IMR-90 (cell line): ENCODE measurements at regions not wholly inside any gene's neighbourhood (a gene's known extent, or its start where the extent isn't known, plus 50 kb on each side); places are given as distances from the start of the nearest gene placed in this dataset.

ENCODE experiments used
- ATAC-seq: fragments of 200-7000 bp; cut with Tn5 transposase; 2 replicates; pipeline ENCODE4 v1.9.1; 2020; ENCODE audit warnings: low read depth, mild to moderate bottlenecking, moderate library complexity
- BruUV-seq: library from RNA; stranded (reverse); fragments of 400-500 nt; replicated peaks from 2 replicates; lab custom pipeline; 2021; lab: Mats Ljungman, UMichigan
- CTCF ChIA-PET: fragments of 300-600 bp; formaldehyde crosslinking; extraction: SDS; loops from one replicate; lab custom pipeline; 2021; ENCODE audit warnings: antibody characterized with exemption; lab: Yijun Ruan, JAX
- POLR2A ChIA-PET: fragments of 300-600 bp; sonication (Branson Sonifier 250); formaldehyde crosslinking; loops from one replicate; lab custom pipeline; 2022; ENCODE audit warnings: antibody characterized with exemption; ENCODE audit not compliant: unreplicated experiment; lab: Charles Lee
- DNase-seq: peaks from one replicate; pipeline ENCODE4 v3.0.0; 2013
- H2AFZ ChIP-seq: replicated peaks from 2 replicates; pipeline ENCODE3; 2013; ENCODE audit warnings: low read length, mild to moderate bottlenecking; ENCODE audit not compliant: poor library complexity
- H2AK5ac ChIP-seq: 2 replicates; pipeline ENCODE4 v1.6.1; 2013; ENCODE audit warnings: low read depth, low read length, inconsistent platforms
- H2AK9ac ChIP-seq: replicated peaks from 2 replicates; pipeline ENCODE3; 2013; ENCODE audit warnings: mild to moderate bottlenecking, low read depth, low read length, moderate library complexity; ENCODE audit not compliant: poor library complexity
- H2BK120ac ChIP-seq: 2 replicates; pipeline ENCODE4 v1.6.1; 2013; ENCODE audit warnings: low read depth, low read length, inconsistent platforms
- H2BK15ac ChIP-seq: 3 replicates; pipeline ENCODE4 v1.6.1; 2013; ENCODE audit warnings: low read depth, low read length, inconsistent platforms
- H2BK20ac ChIP-seq: 2 replicates; pipeline ENCODE4 v1.6.1; 2013; ENCODE audit warnings: low read depth, mild to moderate bottlenecking, inconsistent platforms, low read length, moderate library complexity
- H2BK5ac ChIP-seq: 2 replicates; pipeline ENCODE4 v1.6.1; 2013; ENCODE audit warnings: mild to moderate bottlenecking, low read depth, low read length, inconsistent platforms; ENCODE audit not compliant: poor library complexity, severe bottlenecking
- H3K14ac ChIP-seq: replicated peaks from 2 replicates; pipeline ENCODE4 v1.6.1; 2013; ENCODE audit warnings: low read depth, low read length, inconsistent platforms
- H3K18ac ChIP-seq: 2 replicates; pipeline ENCODE4 v1.6.1; 2013; ENCODE audit warnings: low read depth, low read length, control low read depth
- H3K23ac ChIP-seq: 2 replicates; pipeline ENCODE4 v1.6.1; 2013; ENCODE audit warnings: low read depth, low read length, inconsistent platforms
- H3K27ac ChIP-seq: 2 replicates; pipeline ENCODE4 v1.5.1; 2013; ENCODE audit warnings: mild to moderate bottlenecking, control low read depth, low read length; ENCODE audit not compliant: insufficient read depth
- H3K27me3 ChIP-seq: 2 replicates; pipeline ENCODE4 v1.6.1; 2013; ENCODE audit warnings: low read length; ENCODE audit not compliant: control insufficient read depth, insufficient read depth
- H3K36me3 ChIP-seq: 2 replicates; pipeline ENCODE4 v1.6.1; 2013; ENCODE audit warnings: low read length, mixed read lengths; ENCODE audit not compliant: control insufficient read depth, insufficient read depth
- H3K4ac ChIP-seq: 2 replicates; pipeline ENCODE4 v1.6.1; 2013; ENCODE audit warnings: low read depth, low read length, inconsistent platforms
- H3K4me1 ChIP-seq: 2 replicates; pipeline ENCODE4 v1.6.1; 2013; ENCODE audit warnings: low read length, mixed read lengths; ENCODE audit not compliant: control insufficient read depth, insufficient read depth
- H3K4me2 ChIP-seq: 2 replicates; pipeline ENCODE4 v1.6.1; 2013; ENCODE audit warnings: low read depth, mild to moderate bottlenecking, control low read depth, low read length, moderate library complexity
- H3K4me3 ChIP-seq: 2 replicates; pipeline ENCODE4 v1.5.1; 2013; ENCODE audit warnings: low read depth, mild to moderate bottlenecking, control low read depth, low read length, moderate library complexity; ENCODE audit not compliant: insufficient read depth
- H3K56ac ChIP-seq: 2 replicates; pipeline ENCODE4 v1.6.1; 2013; ENCODE audit warnings: low read length, inconsistent platforms; ENCODE audit not compliant: insufficient read depth; ENCODE audit errors: extremely low read depth
- H3K79me1 ChIP-seq, 2 experiments: 2 replicates each; pipeline ENCODE4 v1.6.1; 2013; ENCODE audit warnings: low read length in 2 of 2, inconsistent platforms in 1 of 2, low read depth in 1 of 2
- H3K9ac ChIP-seq: 2 replicates; pipeline ENCODE4 v1.6.1; 2013; ENCODE audit warnings: low read depth, low read length, control low read depth
- H3K9me1 ChIP-seq: 2 replicates; pipeline ENCODE4 v1.6.1; 2013; ENCODE audit warnings: low read length, inconsistent platforms; ENCODE audit not compliant: insufficient read depth
- H3K9me3 ChIP-seq: 2 replicates; pipeline ENCODE4 v1.6.1; 2013; ENCODE audit warnings: low read length; ENCODE audit not compliant: control insufficient read depth, insufficient read depth
- H4K20me1 ChIP-seq: 2 replicates; pipeline ENCODE4 v1.6.1; 2013; ENCODE audit warnings: low read length, inconsistent platforms; ENCODE audit not compliant: insufficient read depth
- H4K5ac ChIP-seq: 2 replicates; pipeline ENCODE4 v1.6.1; 2013; ENCODE audit warnings: mild to moderate bottlenecking, low read depth, low read length, control low read depth
- H4K8ac ChIP-seq, 2 experiments: 2 replicates each; pipeline ENCODE4 v1.6.1; 2013; ENCODE audit warnings: low read depth in 2 of 2, low read length in 2 of 2, control low read depth in 1 of 2, inconsistent platforms in 1 of 2
- H4K91ac ChIP-seq: 2 replicates; pipeline ENCODE4 v1.6.1; 2013; ENCODE audit warnings: low read depth, low read length, inconsistent platforms; ENCODE audit not compliant: insufficient read depth
- CEBPB ChIP-seq: IDR thresholded peaks from 2 replicates; pipeline ENCODE4 v1.6.1; 2012; ENCODE audit warnings: low read depth, low read length, improper control_type of control experiment
- CHD1 ChIP-seq: IDR thresholded peaks from 2 replicates; pipeline ENCODE4 v1.6.1; 2012; ENCODE audit warnings: low read depth, low read length, improper control_type of control experiment
- FOS ChIP-seq: fragments of 150-350 bp; IDR thresholded peaks from 2 replicates; pipeline ENCODE4 v1.6.1; 2016; ENCODE audit warnings: low read depth, low read length
- MAFK ChIP-seq: IDR thresholded peaks from 2 replicates; pipeline ENCODE4 v1.6.1; 2012; ENCODE audit warnings: low read depth, low read length, improper control_type of control experiment
- MXI1 ChIP-seq: IDR thresholded peaks from 2 replicates; pipeline ENCODE4 v1.6.1; 2012; ENCODE audit warnings: low read depth, mild to moderate bottlenecking, low read length, moderate library complexity, borderline replicate concordance
- POLR2A ChIP-seq: IDR thresholded peaks from 2 replicates; pipeline ENCODE4 v1.6.1; 2012; ENCODE audit warnings: mild to moderate bottlenecking, low read depth, low read length
- RCOR1 ChIP-seq: IDR thresholded peaks from 2 replicates; pipeline ENCODE4 v1.6.1; 2012; ENCODE audit warnings: mild to moderate bottlenecking, low read length, improper control_type of control experiment; ENCODE audit not compliant: insufficient replicate concordance
- RFX5 ChIP-seq: IDR thresholded peaks from 2 replicates; pipeline ENCODE4 v1.8.0; 2012; ENCODE audit warnings: low read depth, mild to moderate bottlenecking, low read length, moderate library complexity
- WGBS, 2 experiments: methylation state at CpG; one replicate each; pipeline versions ENCODE4 v1.1.5 to v1.1.7; 2013; ENCODE audit warnings: missing lambda C conversion rate in 2 of 2; ENCODE audit not compliant: insufficient read length in 1 of 2; ENCODE audit errors: extremely low coverage in 2 of 2; 5-methylcytosine and 5-hydroxymethylcytosine counted together
- dilution Hi-C: fragments of 300-500 bp; cut with HindIII; formaldehyde crosslinking; loops from one replicate; pipeline ENCODE4 v1.14.3; 2018; ENCODE audit warnings: low sequenced_read_pairs; ENCODE audit not compliant: unreplicated experiment
- in situ Hi-C: fragments of 300-500 bp; cut with MboI; formaldehyde crosslinking; loops from 3 replicates; pipeline ENCODE4 v1.14.3; 2019; ENCODE audit warnings: low sequenced_read_pairs, inconsistent platforms, mixed read lengths
- intact Hi-C: fragments of 100-400 bp; cut with micrococcal nuclease; formaldehyde crosslinking; loops from 2 replicates; pipeline ENCODE4 v1.10.0; 2022
- TF ChIP-seq, protein P1 (sequence below): conservative IDR thresholded peaks from 2 replicates; pipeline ENCODE4 v1.5.1; 2012; ENCODE audit warnings: mild to moderate bottlenecking, low read depth, low read length, improper control_type of control experiment

DNA sequence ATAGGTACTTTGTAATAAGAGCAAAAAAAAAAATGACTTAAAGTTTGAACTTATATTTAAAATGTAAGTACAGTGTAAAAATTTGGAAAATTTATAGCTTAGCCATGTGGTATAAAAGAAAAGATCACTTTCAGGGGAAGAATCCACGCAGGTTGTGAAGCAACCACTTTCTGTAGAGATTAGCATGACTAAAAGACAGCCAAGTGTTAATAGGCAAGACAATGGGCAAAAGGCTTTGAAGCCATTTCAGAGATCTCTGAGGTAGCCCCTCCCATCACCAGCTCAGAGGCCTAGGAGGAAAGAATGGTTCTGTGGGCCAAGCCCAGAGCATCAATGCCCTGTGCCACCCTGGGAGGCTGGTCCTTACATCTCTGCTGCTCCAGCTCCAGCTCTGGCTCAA, 346.3 kb upstream of the CHD1 start:
- no peak overlapping the region for H3K14ac ChIP-seq
- TF ChIP-seq, protein P1, sequence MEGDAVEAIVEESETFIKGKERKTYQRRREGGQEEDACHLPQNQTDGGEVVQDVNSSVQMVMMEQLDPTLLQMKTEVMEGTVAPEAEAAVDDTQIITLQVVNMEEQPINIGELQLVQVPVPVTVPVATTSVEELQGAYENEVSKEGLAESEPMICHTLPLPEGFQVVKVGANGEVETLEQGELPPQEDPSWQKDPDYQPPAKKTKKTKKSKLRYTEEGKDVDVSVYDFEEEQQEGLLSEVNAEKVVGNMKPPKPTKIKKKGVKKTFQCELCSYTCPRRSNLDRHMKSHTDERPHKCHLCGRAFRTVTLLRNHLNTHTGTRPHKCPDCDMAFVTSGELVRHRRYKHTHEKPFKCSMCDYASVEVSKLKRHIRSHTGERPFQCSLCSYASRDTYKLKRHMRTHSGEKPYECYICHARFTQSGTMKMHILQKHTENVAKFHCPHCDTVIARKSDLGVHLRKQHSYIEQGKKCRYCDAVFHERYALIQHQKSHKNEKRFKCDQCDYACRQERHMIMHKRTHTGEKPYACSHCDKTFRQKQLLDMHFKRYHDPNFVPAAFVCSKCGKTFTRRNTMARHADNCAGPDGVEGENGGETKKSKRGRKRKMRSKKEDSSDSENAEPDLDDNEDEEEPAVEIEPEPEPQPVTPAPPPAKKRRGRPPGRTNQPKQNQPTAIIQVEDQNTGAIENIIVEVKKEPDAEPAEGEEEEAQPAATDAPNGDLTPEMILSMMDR, result no peak
- TF ChIP-seq CEBPB (no peak), MAFK (no peak), CHD1 (no peak), POLR2A (no peak), FOS (no peak), RCOR1 (no peak), RFX5 (no peak), MXI1 (no peak)
- no peaks in the 10 kb centered on the region for H3K9me1 ChIP-seq
- H3K36me3 ChIP-seq, result no peaks in the 10 kb centered on the region
- no peak overlapping the region for H3K18ac ChIP-seq
- no peak overlapping the region for H3K56ac ChIP-seq
- no peaks in the 10 kb centered on the region for H3K27me3 ChIP-seq
- peaks cover 15% of the 10 kb centered on the region for H3K9me3 ChIP-seq
- in situ Hi-C loops (no loop called here), dilution Hi-C loops (no loop called here), intact Hi-C loops (no loop called here)
- no peaks in the 10 kb centered on the region for H4K20me1 ChIP-seq
- no peak overlapping the region for H2AFZ ChIP-seq
- no peaks in the 10 kb centered on the region for H3K79me1 ChIP-seq
- DNase-seq (no peak), ATAC-seq (no peak)
- no peak overlapping the region for H2BK5ac ChIP-seq
- ChIA-PET POLR2A (no interaction called here), CTCF (no interaction called here)
- H2AK9ac ChIP-seq, result no peak overlapping the region
- H2BK15ac ChIP-seq, result no peak overlapping the region
- H4K5ac ChIP-seq, result no peak overlapping the region
- H3K4me2 ChIP-seq, result no peak overlapping the region
- H4K8ac ChIP-seq, result no peak overlapping the region
- no TSS peak for BruUV-seq
- no peak overlapping the region for H2AK5ac ChIP-seq
- H3K27ac ChIP-seq, result no peak overlapping the region
- no peaks in the 10 kb centered on the region for H3K4me1 ChIP-seq
- H4K91ac ChIP-seq, result no peak overlapping the region
- no peak overlapping the region for H2BK20ac ChIP-seq
- WGBS, 2 experiments, result no CpG with 5 or more reads among the region's 1 CpG
- no peak overlapping the region for H3K4me3 ChIP-seq
- H2BK120ac ChIP-seq, result no peak overlapping the region
- no peak overlapping the region for H3K9ac ChIP-seq
- H3K4ac ChIP-seq, result no peak overlapping the region
- H3K23ac ChIP-seq, result no peak overlapping the region
